ENCODE measurements at regions not wholly inside any gene's neighbourhood (a gene's known extent, or its start where the extent isn't known, plus 50 kb on each side); places are given as distances from the start of the nearest gene placed in this dataset.

GRCh38 chr2:56732946-56733345, 549.2 kb downstream of the CCDC85A start:
- TF ChIP-seq CTCF (IDR thresholded peaks at IDR 0.05): no peak
- no peak for TF ChIP-seq POLR2AphosphoS5 (IDR thresholded peaks at IDR 0.05; ENCODE audit: low read depth, low read length)
- no peak for TF ChIP-seq REST (IDR thresholded peaks at IDR 0.05; ENCODE audit: insufficient read depth in 1 of 2, low read depth in 2 of 2, low read length in 1 of 2)
- TF ChIP-seq SIN3A (IDR thresholded peaks at IDR 0.05; ENCODE audit: borderline replicate concordance, insufficient read depth, low read depth, low read length): no peak

All from Panc1 (cell line).